ENCODE measurements at regions not wholly inside any gene's neighbourhood (a gene's known extent, or its start where the extent isn't known, plus 50 kb on each side); places are given as distances from the start of the nearest gene placed in this dataset.

GRCh38 chr3:102060814-102061213 is 211.5 kb downstream of the NFKBIZ start:
- no peak for TF ChIP-seq POLR2AphosphoS5 (IDR thresholded peaks at IDR 0.05; ENCODE audit: low read depth)
- TF ChIP-seq REST (IDR thresholded peaks at IDR 0.05; ENCODE audit: insufficient replicate concordance, low read depth), result no peak
- no peak for TF ChIP-seq GABPA (IDR thresholded peaks at IDR 0.05; ENCODE audit: low read depth)
- TF ChIP-seq SPI1 (IDR thresholded peaks at IDR 0.05; ENCODE audit: borderline replicate concordance, low read depth), result no peak
- TF ChIP-seq CTCF (IDR thresholded peaks at IDR 0.05; ENCODE audit: insufficient read depth, low read length), result no peak
- Histone ChIP-seq H3K4me3 (replicated peaks; ENCODE audit: insufficient read depth, low read length) (no peak overlapping the region), H3K27ac (replicated peaks) (no peak overlapping the region), H3K27me3 (ENCODE audit: insufficient read depth, poor library complexity, severe bottlenecking) (no peaks in the 10 kb centered on the region)
- no peak for DNase-seq (ENCODE audit: low read depth in 1 of 2, low spot score in 1 of 2)

GRCh38 chr3:102063572-102063971 is 214.3 kb downstream of the NFKBIZ start:
- DNase-seq (ENCODE audit: low read depth in 1 of 2, low spot score in 1 of 2), result no peak
- Histone ChIP-seq H3K4me3 (replicated peaks; ENCODE audit: insufficient read depth, low read length) (no peak overlapping the region), H3K27me3 (ENCODE audit: insufficient read depth, poor library complexity, severe bottlenecking) (no peaks in the 10 kb centered on the region), H3K27ac (replicated peaks) (no peak overlapping the region)
- no peak for TF ChIP-seq CTCF (IDR thresholded peaks at IDR 0.05; ENCODE audit: insufficient read depth, low read length)
- no peak for TF ChIP-seq GABPA (IDR thresholded peaks at IDR 0.05; ENCODE audit: low read depth)
- no peak for TF ChIP-seq REST (IDR thresholded peaks at IDR 0.05; ENCODE audit: insufficient replicate concordance, low read depth)
- no peak for TF ChIP-seq SPI1 (IDR thresholded peaks at IDR 0.05; ENCODE audit: borderline replicate concordance, low read depth)
- TF ChIP-seq POLR2AphosphoS5 (IDR thresholded peaks at IDR 0.05; ENCODE audit: low read depth), result no peak

GRCh38 chr3:102066470-102066869 is 217.2 kb downstream of the NFKBIZ start:
- TF ChIP-seq GABPA (IDR thresholded peaks at IDR 0.05; ENCODE audit: low read depth) (no peak), REST (IDR thresholded peaks at IDR 0.05; ENCODE audit: insufficient replicate concordance, low read depth) (no peak), CTCF (IDR thresholded peaks at IDR 0.05; ENCODE audit: insufficient read depth, low read length) (no peak), POLR2AphosphoS5 (IDR thresholded peaks at IDR 0.05; ENCODE audit: low read depth) (no peak), SPI1 (IDR thresholded peaks at IDR 0.05; ENCODE audit: borderline replicate concordance, low read depth) (no peak)
- Histone ChIP-seq H3K4me3 (replicated peaks; ENCODE audit: insufficient read depth, low read length) (no peak overlapping the region), H3K27me3 (ENCODE audit: insufficient read depth, poor library complexity, severe bottlenecking) (no peaks in the 10 kb centered on the region), H3K27ac (replicated peaks) (no peak overlapping the region)
- DNase-seq (ENCODE audit: low read depth in 1 of 2, low spot score in 1 of 2), result no peak

Measured in HL-60 (cell line).